ENCODE measurements at regions not wholly inside any gene's neighbourhood (a gene's known extent, or its start where the extent isn't known, plus 50 kb on each side); places are given as distances from the start of the nearest gene placed in this dataset.

DNA sequence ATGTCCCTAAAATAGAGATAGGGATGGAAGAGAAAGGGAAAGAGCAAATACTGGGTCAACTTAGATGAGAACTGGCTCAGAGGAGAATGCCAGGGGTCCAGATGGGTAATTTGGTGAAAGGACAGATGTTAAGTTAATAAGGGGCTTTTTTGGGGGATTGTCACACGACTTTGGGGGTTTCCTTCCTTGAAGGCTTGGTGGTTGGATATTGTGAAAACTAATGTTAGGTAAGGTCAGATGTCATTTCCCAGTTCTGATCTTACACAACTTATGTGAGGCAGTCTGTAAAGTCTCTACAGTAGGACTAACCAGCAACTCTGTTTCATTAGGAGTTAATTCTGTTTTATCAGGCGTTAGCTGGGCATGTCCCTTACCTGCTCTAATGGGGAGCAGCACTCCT, 231.1 kb downstream of the NR2F2 start:
- Mint-ChIP-seq H3K9me3 (peaks cover 0 to 10% (median 0%) of the 10 kb centered on the region in 6 donors), H3K27ac (no peak overlapping the region), H3K4me3 (no peak overlapping the region), H3K36me3 (no peaks in the 10 kb centered on the region), H3K27me3 (ENCODE audit: low read depth in 3 of 3) (peaks cover 0 to 4% (median 2%) of the 10 kb centered on the region in 3 donors), H3K4me1 (no peaks in the 10 kb centered on the region)
- DNase-seq = no peak

GRCh38 chr15:96564546-96564945, 234.0 kb downstream of the NR2F2 start:
- H3K9me3 Mint-ChIP-seq = peaks cover 0 to 10% (median 0%) of the 10 kb centered on the region in 6 donors
- H3K36me3 Mint-ChIP-seq = no peaks in the 10 kb centered on the region
- peaks cover 0 to 2% (median 2%) of the 10 kb centered on the region in 3 donors for H3K27me3 Mint-ChIP-seq (ENCODE audit: low read depth in 3 of 3)
- H3K4me1 Mint-ChIP-seq = no peaks in the 10 kb centered on the region
- H3K4me3 Mint-ChIP-seq = no peak overlapping the region
- no peak overlapping the region for H3K27ac Mint-ChIP-seq
- DNase-seq = no peak

DNA sequence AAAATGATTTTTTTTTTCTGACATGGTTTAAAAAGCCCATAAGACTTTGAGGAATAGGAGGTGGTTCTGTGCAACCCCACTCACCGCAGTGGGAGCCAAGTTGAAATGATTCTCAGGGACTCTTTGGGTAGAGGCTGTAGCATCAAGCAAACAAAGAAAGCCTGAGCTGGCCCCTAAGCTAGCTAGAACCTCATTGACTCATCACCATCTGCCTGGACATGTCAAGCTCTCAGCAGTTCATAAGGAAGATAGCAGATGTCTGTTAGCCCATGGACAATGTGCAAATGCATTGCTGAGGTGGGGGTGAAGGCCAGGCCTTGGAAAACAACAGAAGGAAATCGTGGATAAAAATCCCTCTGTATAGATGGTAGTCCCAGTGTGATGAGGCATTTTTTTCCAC, 234.8 kb downstream of the NR2F2 start:
- Mint-ChIP-seq H3K27ac (no peak overlapping the region), H3K4me3 (no peak overlapping the region), H3K36me3 (no peaks in the 10 kb centered on the region), H3K4me1 (no peaks in the 10 kb centered on the region), H3K9me3 (peaks cover 0 to 10% (median 0%) of the 10 kb centered on the region in 6 donors), H3K27me3 (ENCODE audit: low read depth in 3 of 3) (peaks cover 0 to 2% (median 2%) of the 10 kb centered on the region in 3 donors)
- no peak for DNase-seq

DNA sequence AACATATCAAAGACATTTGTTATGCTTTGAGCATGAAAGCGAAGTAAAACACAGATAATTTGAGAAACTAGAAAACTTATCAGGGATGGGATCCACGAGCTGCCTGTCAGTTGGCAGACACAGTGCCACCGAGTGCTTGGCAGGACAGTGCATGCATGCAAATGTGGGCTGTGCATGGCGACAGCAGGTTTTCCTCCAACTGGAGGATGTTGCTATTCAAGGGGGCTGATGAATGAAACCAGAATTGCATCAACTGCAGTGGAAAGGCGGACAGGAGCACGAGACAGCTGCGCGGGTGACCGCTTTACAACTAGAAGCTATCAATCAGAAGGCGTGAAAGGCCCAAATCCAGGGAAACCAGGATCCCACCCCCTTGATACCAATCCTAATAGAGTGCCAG, 244.3 kb downstream of the NR2F2 start:
- Mint-ChIP-seq H3K4me3 (no peak overlapping the region), H3K36me3 (no peaks in the 10 kb centered on the region), H3K27ac (no peak overlapping the region), H3K27me3 (ENCODE audit: low read depth in 3 of 3) (peaks cover 6 to 10% (median 7%) of the 10 kb centered on the region in 3 donors), H3K4me1 (no peaks in the 10 kb centered on the region), H3K9me3 (peaks cover 0 to 4% (median 0%) of the 10 kb centered on the region in 6 donors)
- DNase-seq = no peak

DNA sequence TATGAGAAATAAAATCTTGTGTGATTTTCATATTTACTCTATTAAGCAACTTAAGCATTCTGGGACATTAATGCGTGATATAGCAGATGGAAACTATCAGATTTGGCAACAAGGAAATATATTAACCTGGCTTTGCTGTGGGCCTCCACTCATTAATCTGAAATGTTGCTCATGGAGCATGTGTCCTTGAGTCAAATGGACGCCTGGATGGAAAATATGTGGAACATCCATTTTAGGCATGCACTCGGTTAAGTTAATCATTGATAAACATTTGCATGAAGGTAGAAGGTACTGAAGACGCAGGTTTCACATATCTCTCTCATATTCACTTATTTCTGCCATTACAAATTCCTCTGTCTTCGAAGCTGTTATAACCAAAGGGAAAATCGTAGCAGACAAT, 246.1 kb downstream of the NR2F2 start:
- Mint-ChIP-seq H3K4me3 (no peak overlapping the region), H3K27ac (no peak overlapping the region)

DNA sequence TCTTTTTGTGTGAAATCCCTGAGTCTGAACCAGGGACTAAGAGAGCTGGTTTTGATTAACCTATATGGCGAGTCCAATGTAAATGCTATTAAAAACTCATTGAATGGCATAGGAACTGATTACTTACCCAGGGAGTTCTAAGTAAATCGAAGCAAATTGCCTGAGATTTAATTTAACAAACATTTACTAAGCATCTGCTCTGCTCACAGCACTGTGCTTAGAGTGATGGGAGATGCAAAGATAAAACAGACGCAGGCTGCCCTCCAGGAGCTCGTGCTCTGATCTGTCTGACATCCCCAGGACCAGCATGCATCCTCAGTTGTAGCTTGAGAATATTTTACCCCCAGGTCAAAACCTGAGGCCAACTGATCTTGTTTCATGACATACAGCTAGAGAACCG, 247.9 kb downstream of the NR2F2 start:
- Mint-ChIP-seq H3K27me3 (ENCODE audit: low read depth in 3 of 3) (peaks cover 3 to 10% (median 6%) of the 10 kb centered on the region in 3 donors), H3K4me3 (no peak overlapping the region), H3K9me3 (no peaks in the 10 kb centered on the region), H3K36me3 (no peaks in the 10 kb centered on the region), H3K4me1 (no peaks in the 10 kb centered on the region), H3K27ac (no peak overlapping the region)
- no peak for DNase-seq

More for the DNA sequence above, 246.1 kb downstream of the NR2F2 start:
- no peak for DNase-seq
- Mint-ChIP-seq H3K4me1 (no peaks in the 10 kb centered on the region), H3K36me3 (no peaks in the 10 kb centered on the region), H3K9me3 (peaks cover 0 to 4% (median 0%) of the 10 kb centered on the region in 6 donors), H3K27me3 (ENCODE audit: low read depth in 3 of 3) (peaks cover 6 to 10% (median 7%) of the 10 kb centered on the region in 3 donors)

GRCh38 chr15:96581371-96581770, 250.9 kb downstream of the NR2F2 start:
- H3K9me3 Mint-ChIP-seq = no peaks in the 10 kb centered on the region
- H3K27ac Mint-ChIP-seq = no peak overlapping the region
- no peaks in the 10 kb centered on the region for H3K36me3 Mint-ChIP-seq
- peaks cover 1 to 7% (median 3%) of the 10 kb centered on the region in 3 donors for H3K27me3 Mint-ChIP-seq (ENCODE audit: low read depth in 3 of 3)
- H3K4me3 Mint-ChIP-seq = no peak overlapping the region
- DNase-seq = no peak
- H3K4me1 Mint-ChIP-seq = no peaks in the 10 kb centered on the region

GRCh38 chr15:96582473-96582872, 252.0 kb downstream of the NR2F2 start:
- peaks cover 0 to 3% (median 1%) of the 10 kb centered on the region in 3 donors for H3K27me3 Mint-ChIP-seq (ENCODE audit: low read depth in 3 of 3)
- H3K9me3 Mint-ChIP-seq = peaks cover 0 to under 1% (median 0%) of the 10 kb centered on the region in 6 donors
- no peaks in the 10 kb centered on the region for H3K4me1 Mint-ChIP-seq
- DNase-seq = no peak
- H3K27ac Mint-ChIP-seq = no peak overlapping the region
- H3K36me3 Mint-ChIP-seq = no peaks in the 10 kb centered on the region
- H3K4me3 Mint-ChIP-seq = no peak overlapping the region

- Mint-ChIP-seq H3K36me3 (no peaks in the 10 kb centered on the region), H3K4me3 (no peak overlapping the region), H3K4me1 (no peaks in the 10 kb centered on the region), H3K9me3 (peaks cover 0 to 2% (median 0%) of the 10 kb centered on the region in 6 donors), H3K27ac (no peak overlapping the region), H3K27me3 (ENCODE audit: low read depth in 3 of 3) (peaks cover 0 to 1% (median 0%) of the 10 kb centered on the region in 3 donors)
- no peak for DNase-seq
Observed at GRCh38 chr15:96583671-96584070, 253.2 kb downstream of the NR2F2 start.

DNA sequence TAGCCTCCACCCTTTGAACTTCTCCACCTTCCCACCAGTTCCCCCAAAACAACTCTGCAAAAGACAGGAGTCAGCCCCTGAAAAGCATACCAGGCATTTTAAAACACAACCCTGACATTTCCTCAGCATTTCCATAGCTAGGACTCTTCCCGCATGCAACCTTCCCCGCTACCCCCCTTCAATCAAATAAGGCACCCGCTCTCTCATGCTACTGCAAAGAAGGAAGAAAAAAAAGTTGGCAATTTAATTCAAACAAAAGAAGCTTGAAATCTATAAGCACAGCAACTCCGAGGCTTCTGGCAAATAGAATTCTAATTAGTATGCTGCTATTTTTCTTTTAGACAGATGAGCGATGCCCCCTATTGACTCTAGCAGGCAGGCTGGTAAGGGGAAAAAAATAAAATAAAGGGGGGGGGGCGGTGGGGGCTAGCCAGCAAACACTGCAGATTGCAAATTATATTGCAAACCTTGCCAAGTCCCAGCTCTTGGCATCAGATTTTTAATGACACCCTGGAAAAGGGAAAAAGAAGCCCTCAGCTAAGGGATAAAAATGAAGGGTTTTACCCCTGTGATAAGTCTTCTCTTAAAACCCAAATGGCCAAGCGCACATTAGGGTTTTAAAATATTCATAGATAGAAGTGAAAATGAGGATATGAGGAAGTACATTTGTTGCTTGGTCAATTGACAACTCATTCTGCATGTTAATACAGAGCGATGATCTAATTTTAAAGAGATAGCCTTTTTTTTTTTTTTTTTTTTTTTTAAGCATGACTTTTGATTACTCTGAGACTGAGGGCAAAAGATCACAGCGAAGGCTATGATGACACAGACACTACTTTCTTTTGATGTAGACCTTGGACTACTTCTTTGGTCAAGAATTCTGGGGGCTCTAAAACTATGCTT, 255.2 kb downstream of the NR2F2 start:
- no peak overlapping the region for H3K4me3 Mint-ChIP-seq
- no peaks in the 10 kb centered on the region for H3K27me3 Mint-ChIP-seq (ENCODE audit: low read depth in 3 of 3)
- no peaks in the 10 kb centered on the region for H3K4me1 Mint-ChIP-seq
- no peak overlapping the region for H3K27ac Mint-ChIP-seq
- H3K36me3 Mint-ChIP-seq = no peaks in the 10 kb centered on the region
- H3K9me3 Mint-ChIP-seq = peaks cover 0 to 2% (median 0%) of the 10 kb centered on the region in 6 donors
- no peak for DNase-seq

DNA sequence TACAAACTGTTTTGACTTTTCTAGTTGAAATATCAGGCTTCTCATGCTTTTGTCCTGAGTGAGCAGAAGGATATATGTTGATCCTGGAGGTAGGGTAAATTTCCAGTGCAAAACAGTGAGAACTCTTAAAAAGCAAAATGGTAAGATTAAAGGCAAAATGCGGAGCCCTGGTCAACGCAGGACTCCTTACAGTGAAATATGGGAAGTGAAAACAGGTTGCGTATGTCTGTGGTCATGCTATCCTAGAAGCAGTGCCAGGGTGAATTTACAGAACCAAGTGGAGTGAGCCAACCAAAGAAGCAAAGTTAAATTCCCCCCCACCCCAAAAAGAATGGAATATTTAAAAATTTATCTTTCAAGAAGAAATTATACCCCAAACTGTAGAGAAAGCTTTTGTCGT, 256.4 kb downstream of the NR2F2 start:
- Mint-ChIP-seq H3K4me1 (no peaks in the 10 kb centered on the region), H3K4me3 (no peak overlapping the region), H3K27me3 (ENCODE audit: low read depth in 3 of 3) (no peaks in the 10 kb centered on the region), H3K9me3 (peaks cover 0 to 2% (median 0%) of the 10 kb centered on the region in 6 donors), H3K27ac (no peak overlapping the region), H3K36me3 (no peaks in the 10 kb centered on the region)
- no peak for DNase-seq

DNA sequence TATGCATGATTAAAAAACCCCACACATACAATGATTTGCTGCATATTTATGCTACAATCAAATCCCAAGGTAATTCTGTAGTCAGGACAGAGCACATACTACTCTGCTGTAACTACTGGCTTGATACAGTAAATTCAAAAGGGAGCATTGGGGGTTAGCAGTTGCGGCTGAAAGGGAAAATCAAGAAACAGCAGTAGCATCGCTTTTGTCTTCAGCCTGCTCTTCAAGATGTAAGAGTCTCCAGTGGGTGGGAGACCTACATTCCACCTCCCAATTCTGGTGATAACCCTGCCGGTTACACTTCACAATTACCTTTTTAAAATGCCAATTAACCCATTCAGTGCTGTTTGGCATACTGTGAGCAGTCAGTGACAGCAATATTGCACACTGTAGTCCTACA, 259.4 kb downstream of the NR2F2 start:
- Mint-ChIP-seq H3K27me3 (ENCODE audit: low read depth in 3 of 3) (no peaks in the 10 kb centered on the region), H3K4me3 (no peak overlapping the region), H3K36me3 (no peaks in the 10 kb centered on the region), H3K27ac (no peak overlapping the region), H3K4me1 (no peaks in the 10 kb centered on the region), H3K9me3 (peaks cover 0 to 2% (median 0%) of the 10 kb centered on the region in 6 donors)
- DNase-seq = no peak

DNA sequence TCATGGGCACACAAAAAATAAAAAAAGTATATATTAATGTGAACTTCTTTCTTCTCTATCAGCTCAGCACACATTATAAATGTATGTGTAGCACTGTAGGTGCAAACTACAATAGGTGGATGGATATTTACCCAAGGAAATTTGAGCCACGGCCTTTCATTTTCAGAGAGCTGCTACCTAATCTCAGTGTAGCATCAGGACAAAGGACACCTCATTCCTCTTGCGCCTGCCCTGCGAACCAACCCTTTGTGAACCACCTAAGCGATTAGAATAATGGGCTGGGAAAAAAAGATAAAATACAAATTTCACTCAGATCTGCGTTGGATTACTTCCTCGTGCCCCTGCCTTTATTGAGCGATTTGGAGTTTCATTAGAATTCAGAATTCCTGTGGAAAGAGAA, 263.2 kb downstream of the NR2F2 start:
- no peaks in the 10 kb centered on the region for H3K9me3 Mint-ChIP-seq
- H3K4me1 Mint-ChIP-seq = no peaks in the 10 kb centered on the region
- H3K4me3 Mint-ChIP-seq = no peak overlapping the region
- no peaks in the 10 kb centered on the region for H3K36me3 Mint-ChIP-seq
- no peak overlapping the region for H3K27ac Mint-ChIP-seq
- no peaks in the 10 kb centered on the region for H3K27me3 Mint-ChIP-seq (ENCODE audit: low read depth in 3 of 3)
- DNase-seq = no peak

GRCh38 chr15:96595951-96596350, 265.5 kb downstream of the NR2F2 start:
- Mint-ChIP-seq H3K27me3 (ENCODE audit: low read depth in 3 of 3) (peaks cover 0 to 2% (median 0%) of the 10 kb centered on the region in 3 donors), H3K4me3 (no peak overlapping the region), H3K36me3 (no peaks in the 10 kb centered on the region), H3K27ac (no peak overlapping the region), H3K4me1 (no peaks in the 10 kb centered on the region), H3K9me3 (no peaks in the 10 kb centered on the region)
- DNase-seq = no peak

- no peak for DNase-seq
- H3K27me3 Mint-ChIP-seq (ENCODE audit: low read depth in 3 of 3) = peaks cover 0 to 2% (median 0%) of the 10 kb centered on the region in 3 donors
- no peaks in the 10 kb centered on the region for H3K36me3 Mint-ChIP-seq
- H3K27ac Mint-ChIP-seq = no peak overlapping the region
- no peak overlapping the region for H3K4me3 Mint-ChIP-seq
- H3K9me3 Mint-ChIP-seq = no peaks in the 10 kb centered on the region
- no peaks in the 10 kb centered on the region for H3K4me1 Mint-ChIP-seq
Observed at GRCh38 chr15:96598514-96598913, 268.0 kb downstream of the NR2F2 start.

Measured in immature natural killer cell (primary cell).